ENCODE measurements at regions not wholly inside any gene's neighbourhood (a gene's known extent, or its start where the extent isn't known, plus 50 kb on each side); places are given as distances from the start of the nearest gene placed in this dataset.

DNA sequence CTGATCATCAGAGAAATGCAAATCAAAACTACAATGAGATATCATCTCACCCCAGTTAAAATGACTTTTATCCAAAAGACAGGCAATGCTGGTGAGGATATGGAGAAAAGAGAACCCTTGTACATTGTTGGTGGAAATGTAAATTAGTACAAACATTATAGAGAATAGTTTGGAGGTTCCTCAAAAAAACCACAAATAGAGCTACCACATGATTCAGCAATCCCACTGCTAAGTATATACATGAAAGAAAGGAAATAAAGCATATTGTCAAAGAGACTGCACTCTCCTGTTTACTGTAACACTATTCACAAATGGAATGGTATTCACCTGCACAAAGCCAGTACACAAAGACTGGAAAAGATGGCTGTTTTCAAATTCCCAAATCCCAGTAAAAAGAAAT is 1233.7 kb downstream of the PCDH17 start:
- no peak overlapping the region for H3K27ac Mint-ChIP-seq
- no peak for DNase-seq (ENCODE audit: low spot score in 2 of 2)
- H3K9me3 Mint-ChIP-seq = peaks cover 4% of the 10 kb centered on the region
- no peaks in the 10 kb centered on the region for H3K36me3 Mint-ChIP-seq
- no peaks in the 10 kb centered on the region for H3K4me1 Mint-ChIP-seq
- no peak overlapping the region for H3K4me3 Mint-ChIP-seq
- no peak for ATAC-seq (ENCODE audit: low read depth)
- no peaks in the 10 kb centered on the region for H3K27me3 Mint-ChIP-seq

DNA sequence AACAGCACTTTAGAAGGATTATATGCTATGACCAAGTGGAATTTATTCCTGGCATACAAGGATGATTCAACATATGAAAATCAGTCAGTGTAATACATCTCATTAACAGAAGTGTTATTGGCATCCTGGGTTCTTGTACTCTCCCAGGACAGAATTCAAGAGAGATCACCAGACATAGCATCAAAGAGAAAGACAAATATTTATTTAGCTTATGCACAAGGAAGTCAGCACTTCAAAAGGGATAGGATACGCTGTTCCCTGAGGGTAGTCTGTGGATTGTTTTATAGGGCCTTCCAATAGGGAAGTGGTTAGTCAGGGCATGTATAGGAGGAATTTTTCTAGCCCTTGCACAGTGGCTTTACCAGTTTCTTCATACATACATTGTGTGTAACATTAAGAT is 1238.0 kb downstream of the PCDH17 start:
- no peak for DNase-seq (ENCODE audit: low spot score in 2 of 2)
- Mint-ChIP-seq H3K27ac (no peak overlapping the region), H3K4me3 (no peak overlapping the region), H3K27me3 (no peaks in the 10 kb centered on the region), H3K36me3 (no peaks in the 10 kb centered on the region), H3K4me1 (no peaks in the 10 kb centered on the region), H3K9me3 (peaks cover 9% of the 10 kb centered on the region)
- no peak for ATAC-seq (ENCODE audit: low read depth)

DNA sequence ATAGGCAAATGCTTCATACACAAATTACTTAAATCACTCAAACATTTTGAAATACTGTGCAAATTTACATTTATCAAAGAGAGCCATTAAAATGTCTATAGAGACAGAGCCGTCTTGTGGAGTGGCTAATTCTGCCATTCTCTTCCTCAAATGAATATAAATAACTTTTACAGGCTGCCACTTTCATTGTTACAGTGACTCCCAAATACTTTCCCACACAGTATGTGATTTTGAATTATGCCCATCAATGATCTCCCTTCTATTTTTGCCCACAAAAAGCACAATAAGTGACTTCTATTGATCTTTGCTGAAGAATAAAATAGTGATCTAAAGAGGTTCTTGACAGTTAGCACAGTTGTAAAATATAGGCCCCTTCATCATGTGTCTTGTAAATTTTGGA is 1244.9 kb downstream of the PCDH17 start:
- Mint-ChIP-seq H3K4me1 (no peaks in the 10 kb centered on the region), H3K27me3 (no peaks in the 10 kb centered on the region), H3K36me3 (no peaks in the 10 kb centered on the region), H3K27ac (no peak overlapping the region), H3K9me3 (peaks cover 6% of the 10 kb centered on the region), H3K4me3 (no peak overlapping the region)
- DNase-seq (ENCODE audit: low spot score in 2 of 2) (no peak), ATAC-seq (ENCODE audit: low read depth) (no peak)

DNA sequence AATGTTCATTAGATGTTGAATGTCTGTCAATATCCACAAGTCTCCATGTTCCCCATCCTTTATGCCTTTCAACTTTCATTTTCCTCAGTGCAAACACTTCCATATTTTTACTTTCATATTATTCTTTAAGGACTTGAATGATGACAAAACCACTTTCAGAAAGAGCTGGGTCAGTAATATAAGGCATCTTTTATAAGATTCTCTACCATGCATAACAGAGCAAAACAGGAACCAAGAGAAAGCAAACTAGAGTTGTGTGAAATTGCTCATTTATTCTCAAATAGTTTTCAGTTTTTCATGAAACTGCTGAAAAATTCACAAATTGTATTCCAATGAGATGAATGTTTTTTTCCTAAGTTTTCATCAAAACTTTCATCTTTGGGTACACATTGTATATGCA is 1247.6 kb downstream of the PCDH17 start:
- DNase-seq (ENCODE audit: low spot score in 2 of 2) (no peak), ATAC-seq (ENCODE audit: low read depth) (no peak)
- no peaks in the 10 kb centered on the region for H3K4me1 Mint-ChIP-seq

DNA sequence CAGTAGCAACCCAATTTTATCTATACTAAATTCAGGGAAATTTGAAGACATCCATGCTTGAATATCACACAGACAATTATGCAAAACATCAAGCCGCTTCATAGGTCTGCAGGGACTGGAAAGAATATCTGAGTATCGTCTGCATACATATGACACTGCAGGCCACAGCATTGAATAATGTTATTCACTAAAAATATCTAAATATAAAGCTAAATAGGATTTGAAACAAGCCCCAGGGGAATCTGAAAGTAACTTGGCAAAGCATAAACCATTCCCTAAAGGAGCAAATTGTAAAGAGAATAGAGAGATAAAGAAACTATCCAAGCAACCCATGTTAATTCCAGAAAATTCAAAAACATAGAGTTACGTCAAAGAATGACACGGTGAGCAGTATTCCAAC is 1251.0 kb downstream of the PCDH17 start:
- Mint-ChIP-seq H3K27me3 (no peaks in the 10 kb centered on the region), H3K4me1 (no peaks in the 10 kb centered on the region), H3K36me3 (no peaks in the 10 kb centered on the region), H3K4me3 (no peak overlapping the region), H3K9me3 (peaks cover 2% of the 10 kb centered on the region), H3K27ac (no peak overlapping the region)
- no peak for DNase-seq (ENCODE audit: low spot score in 2 of 2)
- ATAC-seq (ENCODE audit: low read depth) = no peak

More for the DNA sequence above, 1247.6 kb downstream of the PCDH17 start:
- Mint-ChIP-seq H3K27me3 (no peaks in the 10 kb centered on the region), H3K36me3 (no peaks in the 10 kb centered on the region), H3K4me3 (no peak overlapping the region), H3K27ac (no peak overlapping the region), H3K9me3 (peaks cover 2% of the 10 kb centered on the region)

DNA sequence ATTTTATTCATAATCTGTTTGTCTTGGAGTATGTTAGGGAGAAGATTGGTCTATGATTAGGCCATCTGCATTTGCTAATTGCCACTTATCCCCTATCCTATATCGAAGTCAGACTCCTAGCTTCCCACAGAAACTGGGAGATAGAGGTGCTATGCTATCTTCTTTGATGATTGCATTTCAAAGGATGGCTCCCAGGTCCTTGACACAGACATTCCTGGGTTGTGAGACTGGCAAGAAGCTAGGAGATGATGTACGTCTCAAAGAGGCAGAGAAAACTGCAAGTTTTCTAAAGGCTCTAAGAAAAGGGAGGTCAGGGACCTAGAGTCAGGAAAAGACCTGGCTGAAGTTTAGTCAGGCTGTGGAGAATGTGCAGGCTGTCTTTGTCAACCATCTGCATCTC is 1251.9 kb downstream of the PCDH17 start:
- Mint-ChIP-seq H3K27ac (no peak overlapping the region), H3K36me3 (no peaks in the 10 kb centered on the region), H3K9me3 (peaks cover 2% of the 10 kb centered on the region), H3K27me3 (no peaks in the 10 kb centered on the region), H3K4me3 (no peak overlapping the region), H3K4me1 (no peaks in the 10 kb centered on the region)
- DNase-seq (ENCODE audit: low spot score in 2 of 2) = no peak
- no peak for ATAC-seq (ENCODE audit: low read depth)

DNA sequence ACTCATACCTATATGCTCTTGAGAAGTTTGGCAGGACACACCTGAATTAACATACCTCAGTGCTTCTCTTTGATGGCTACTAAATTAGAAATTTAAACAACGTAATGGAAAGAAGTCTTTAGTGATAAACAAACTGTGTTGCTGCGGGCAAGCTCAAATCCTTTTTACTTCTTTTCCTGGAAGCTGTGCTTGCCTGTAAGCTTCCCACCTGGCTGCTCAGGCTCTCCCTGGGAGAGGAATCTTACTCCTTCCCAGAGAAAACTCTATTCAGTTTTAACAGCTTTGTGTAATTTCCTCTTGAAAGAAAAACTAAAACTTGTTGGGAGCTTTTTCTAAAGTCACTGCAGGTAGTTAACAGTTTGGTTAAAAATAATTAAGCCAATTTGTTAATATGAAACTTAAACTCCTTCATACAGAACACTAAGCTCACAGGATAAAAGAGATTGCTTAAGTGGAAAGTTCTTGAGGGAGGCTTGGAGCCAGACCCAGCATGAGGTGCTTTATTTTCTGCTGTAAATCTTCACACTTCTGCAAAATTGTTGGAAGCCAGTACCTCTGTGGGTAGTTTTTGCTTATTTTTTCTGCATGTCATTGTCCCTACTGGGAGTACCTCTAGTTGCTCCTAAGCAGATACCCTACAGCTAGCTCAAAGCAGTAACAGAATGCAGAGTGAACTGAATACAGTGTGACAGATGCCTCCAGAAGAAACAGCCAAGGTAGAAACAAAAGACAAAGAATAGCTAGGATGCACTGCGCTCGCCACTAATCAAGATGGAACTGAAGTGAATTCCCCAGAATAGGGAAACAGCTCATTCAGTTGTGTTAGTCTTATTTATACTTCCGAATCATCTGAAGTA is 1253.0 kb downstream of the PCDH17 start:
- peaks cover 2% of the 10 kb centered on the region for H3K9me3 Mint-ChIP-seq
- no peaks in the 10 kb centered on the region for H3K4me1 Mint-ChIP-seq
- no peak overlapping the region for H3K27ac Mint-ChIP-seq
- H3K36me3 Mint-ChIP-seq = no peaks in the 10 kb centered on the region
- no peak for ATAC-seq (ENCODE audit: low read depth)
- no peak for DNase-seq (ENCODE audit: low spot score in 2 of 2)
- H3K4me3 Mint-ChIP-seq = no peak overlapping the region
- no peaks in the 10 kb centered on the region for H3K27me3 Mint-ChIP-seq

DNA sequence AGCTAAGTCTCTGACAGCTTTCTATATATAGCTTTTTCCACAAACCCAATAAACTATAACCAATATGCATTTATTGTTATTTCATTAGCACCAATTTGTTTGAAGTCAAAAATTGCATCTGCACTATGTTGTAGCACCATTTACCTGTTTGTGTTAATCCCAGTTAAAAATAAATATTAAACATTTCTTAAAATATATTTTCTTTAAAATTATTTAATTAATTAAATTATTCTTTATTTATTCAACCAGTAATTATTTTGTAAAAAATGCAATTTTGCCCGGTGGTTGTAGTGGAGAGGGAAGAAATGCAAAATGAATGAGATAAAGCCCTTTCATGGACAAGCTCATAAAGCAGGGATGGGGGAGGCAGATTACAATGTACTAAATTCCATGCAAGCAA is 1257.9 kb downstream of the PCDH17 start:
- no peaks in the 10 kb centered on the region for H3K36me3 Mint-ChIP-seq
- ATAC-seq (ENCODE audit: low read depth) (no peak), DNase-seq (ENCODE audit: low spot score in 2 of 2) (no peak)
- no peaks in the 10 kb centered on the region for H3K27me3 Mint-ChIP-seq
- H3K9me3 Mint-ChIP-seq = no peaks in the 10 kb centered on the region
- no peak overlapping the region for H3K27ac Mint-ChIP-seq
- H3K4me1 Mint-ChIP-seq = no peaks in the 10 kb centered on the region
- H3K4me3 Mint-ChIP-seq = no peak overlapping the region

DNA sequence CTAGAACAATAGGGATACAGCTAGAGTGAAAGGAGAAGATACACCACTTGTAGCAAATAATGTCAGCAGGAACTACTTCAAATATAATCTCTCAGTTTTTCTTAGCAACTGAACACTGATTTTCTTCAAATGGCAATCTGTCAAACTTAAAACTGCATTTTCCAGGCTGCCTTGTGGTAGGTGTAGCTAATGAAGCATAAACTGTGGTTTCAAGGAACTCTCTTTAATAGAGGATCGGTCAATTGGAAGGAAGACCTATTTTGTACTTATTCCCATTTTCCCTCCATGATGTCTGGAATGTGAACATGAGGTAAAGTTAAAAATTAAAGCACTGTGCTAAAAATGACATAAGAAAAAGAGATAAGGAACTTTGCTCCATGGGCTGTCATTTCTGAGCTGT is 1261.9 kb downstream of the PCDH17 start:
- Mint-ChIP-seq H3K27me3 (no peaks in the 10 kb centered on the region), H3K9me3 (no peaks in the 10 kb centered on the region), H3K4me1 (no peaks in the 10 kb centered on the region), H3K4me3 (no peak overlapping the region), H3K36me3 (no peaks in the 10 kb centered on the region), H3K27ac (no peak overlapping the region)
- DNase-seq (ENCODE audit: low spot score in 2 of 2) (no peak), ATAC-seq (ENCODE audit: low read depth) (no peak)

DNA sequence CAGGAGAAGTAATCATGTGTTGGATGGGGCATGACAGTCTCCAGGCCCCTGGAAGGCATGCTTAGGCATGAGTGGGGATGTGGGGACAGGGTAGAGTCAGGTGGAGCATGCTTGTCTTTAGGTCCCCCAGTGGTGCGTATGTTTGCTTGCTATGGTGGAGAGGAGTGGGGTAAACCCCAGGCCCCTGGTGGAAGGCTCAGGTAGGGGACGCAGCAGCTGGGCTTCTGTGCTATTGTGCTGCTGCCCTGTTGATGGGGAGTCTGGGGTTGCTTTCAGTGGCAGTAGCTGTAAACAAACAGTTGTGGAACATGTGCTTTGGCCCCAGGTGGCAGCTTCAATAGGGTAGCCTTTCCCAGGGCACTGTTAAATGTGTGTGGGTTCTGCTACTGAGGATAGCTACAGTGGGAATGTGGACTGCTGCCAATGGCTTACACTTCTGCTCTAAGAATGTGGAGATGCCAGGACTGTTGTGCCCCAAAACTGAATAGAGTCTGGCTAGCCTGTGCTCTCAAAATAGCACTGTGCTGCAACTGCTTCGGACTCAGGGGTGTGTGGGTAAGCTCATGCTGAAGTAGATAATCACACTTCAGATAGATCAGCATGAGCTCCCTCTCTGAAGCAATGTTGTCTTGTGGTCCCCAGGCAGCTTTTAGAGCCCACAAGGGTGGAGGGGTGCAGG is 1257.3 kb downstream of the DIAPH3 start:
- ATAC-seq (ENCODE audit: low read depth) (no peak), DNase-seq (ENCODE audit: low spot score in 2 of 2) (no peak)
- H3K27ac Mint-ChIP-seq = no peak overlapping the region
- no peaks in the 10 kb centered on the region for H3K36me3 Mint-ChIP-seq
- no peak overlapping the region for H3K4me3 Mint-ChIP-seq
- peaks cover 4% of the 10 kb centered on the region for H3K9me3 Mint-ChIP-seq
- no peaks in the 10 kb centered on the region for H3K27me3 Mint-ChIP-seq
- H3K4me1 Mint-ChIP-seq = no peaks in the 10 kb centered on the region

DNA sequence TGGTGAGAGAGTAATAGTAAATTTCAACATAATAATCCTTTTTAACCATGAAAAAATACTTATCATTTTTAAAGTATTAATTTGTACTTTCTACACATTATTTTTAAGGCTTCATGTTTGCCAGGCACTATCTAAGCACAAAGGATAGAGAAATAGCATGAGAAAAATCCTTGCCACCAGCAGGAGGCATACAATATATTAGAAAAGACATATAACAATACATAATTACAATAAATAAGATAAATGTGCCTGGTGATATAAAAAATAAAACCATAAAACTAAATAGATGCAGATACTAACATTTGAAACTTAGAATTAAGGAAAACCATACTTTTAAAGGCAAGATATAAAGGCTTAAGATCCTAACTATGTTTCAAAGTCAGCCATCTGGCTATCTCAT is 1256.4 kb downstream of the DIAPH3 start:
- no peak for DNase-seq (ENCODE audit: low spot score in 2 of 2)
- Mint-ChIP-seq H3K9me3 (peaks cover 4% of the 10 kb centered on the region), H3K36me3 (no peaks in the 10 kb centered on the region), H3K27me3 (no peaks in the 10 kb centered on the region), H3K4me1 (no peaks in the 10 kb centered on the region), H3K4me3 (no peak overlapping the region), H3K27ac (no peak overlapping the region)
- ATAC-seq (ENCODE audit: low read depth) = no peak

DNA sequence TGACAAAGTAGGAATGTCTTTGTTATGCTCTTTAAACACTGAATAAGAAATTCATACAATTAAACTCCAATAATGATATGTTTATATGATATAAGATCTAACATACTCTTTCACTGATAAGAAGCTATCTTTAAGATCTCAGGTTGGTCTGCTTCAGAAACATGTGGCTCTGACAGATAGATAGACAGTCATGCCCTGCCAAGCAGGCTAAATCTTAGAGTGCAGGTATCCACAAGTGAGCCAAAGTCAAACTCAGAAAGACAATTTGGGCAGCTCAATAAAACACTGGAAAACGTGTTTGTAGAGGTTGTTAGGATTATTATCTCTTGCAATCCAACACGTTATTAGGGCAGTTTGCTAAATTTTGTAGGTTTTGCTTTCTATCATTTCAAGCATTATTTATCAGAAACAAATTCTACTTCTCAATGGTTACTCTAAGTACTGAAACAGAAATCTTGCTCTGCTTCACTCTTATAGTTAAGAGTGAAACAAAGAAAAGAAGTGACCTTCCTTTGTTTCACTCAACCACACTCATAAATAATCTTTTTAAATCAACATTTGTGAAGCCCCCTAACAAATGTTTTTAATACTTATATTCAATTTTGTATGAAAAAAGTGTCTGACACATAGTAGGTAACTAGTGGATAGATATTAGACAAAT is 1255.6 kb downstream of the DIAPH3 start:
- no peak for DNase-seq (ENCODE audit: low spot score in 2 of 2)
- H3K36me3 Mint-ChIP-seq = no peaks in the 10 kb centered on the region
- no peak overlapping the region for H3K4me3 Mint-ChIP-seq
- H3K27ac Mint-ChIP-seq = no peak overlapping the region
- no peak for ATAC-seq (ENCODE audit: low read depth)
- peaks cover 1% of the 10 kb centered on the region for H3K9me3 Mint-ChIP-seq
- no peaks in the 10 kb centered on the region for H3K4me1 Mint-ChIP-seq
- no peaks in the 10 kb centered on the region for H3K27me3 Mint-ChIP-seq

DNA sequence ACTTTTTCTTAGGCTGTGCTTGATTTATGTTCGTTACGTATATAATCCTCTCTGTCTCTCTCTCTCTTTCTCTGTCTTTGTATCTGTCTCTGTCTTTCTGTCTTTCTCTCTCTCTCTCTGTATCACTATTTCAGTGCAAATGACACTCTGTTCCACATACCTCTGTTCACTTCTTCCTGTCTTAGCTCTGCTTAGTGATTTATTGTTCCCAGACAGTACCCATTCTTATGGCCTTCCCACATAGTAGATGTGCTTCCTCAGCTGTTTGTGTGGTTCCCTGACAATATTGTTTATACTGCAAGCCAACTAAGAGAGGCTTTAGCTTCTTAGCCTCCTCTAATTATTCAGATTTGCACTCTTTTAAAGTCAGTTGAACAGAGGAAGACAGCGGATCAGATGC is 1244.2 kb downstream of the DIAPH3 start:
- H3K4me1 Mint-ChIP-seq = no peaks in the 10 kb centered on the region
- H3K27ac Mint-ChIP-seq = no peak overlapping the region
- H3K9me3 Mint-ChIP-seq = peaks cover 23% of the 10 kb centered on the region
- no peaks in the 10 kb centered on the region for H3K36me3 Mint-ChIP-seq
- DNase-seq (ENCODE audit: low spot score in 2 of 2) (no peak), ATAC-seq (ENCODE audit: low read depth) (no peak)
- no peaks in the 10 kb centered on the region for H3K27me3 Mint-ChIP-seq
- no peak overlapping the region for H3K4me3 Mint-ChIP-seq

DNA sequence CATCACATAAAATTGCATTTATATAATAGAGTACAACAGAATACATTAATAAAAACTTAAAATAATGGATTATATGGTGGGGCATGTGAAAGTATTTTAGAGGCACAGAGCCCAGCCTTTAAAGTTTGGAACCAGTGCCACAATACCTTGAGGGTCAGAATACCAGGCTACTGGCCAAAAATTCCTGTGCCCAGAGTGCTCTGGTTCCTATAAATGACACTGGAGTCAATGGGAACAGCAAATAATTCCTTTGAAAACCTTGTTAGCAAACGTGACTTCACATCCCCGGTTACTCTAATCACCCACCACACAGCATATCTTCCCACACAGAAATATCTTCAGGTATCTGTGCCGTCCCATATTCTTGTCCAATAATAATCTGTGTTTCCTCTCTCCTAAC is 1242.6 kb downstream of the DIAPH3 start:
- DNase-seq (ENCODE audit: low spot score in 2 of 2) = no peak
- no peak overlapping the region for H3K27ac Mint-ChIP-seq
- H3K36me3 Mint-ChIP-seq = no peaks in the 10 kb centered on the region
- no peaks in the 10 kb centered on the region for H3K27me3 Mint-ChIP-seq
- no peaks in the 10 kb centered on the region for H3K4me1 Mint-ChIP-seq
- peaks cover 19% of the 10 kb centered on the region for H3K9me3 Mint-ChIP-seq
- no peak overlapping the region for H3K4me3 Mint-ChIP-seq
- ATAC-seq (ENCODE audit: low read depth) = no peak

Measured in memory B cell (primary cell).